OCI-LY3 (cell line): ENCODE measurements at regions not wholly inside any gene's neighbourhood (a gene's known extent, or its start where the extent isn't known, plus 50 kb on each side); places are given as distances from the start of the nearest gene placed in this dataset.

Experiments used
- CTCF ChIP-seq: fragments of 200-600, 300-600 bp; sonication (generic); IDR thresholded peaks from 2 replicates; pipeline ENCODE4 v1.5.1; 2014; ENCODE audit warnings: antibody characterized with exemption, low read length, low read depth
- EZH2phosphoT487 ChIP-seq: fragments of 200-600 bp; shearing (Covaris generic); IDR thresholded peaks from 2 replicates; pipeline ENCODE4 v1.6.1; 2018; ENCODE audit warnings: antibody characterized with exemption, mixed run types, low read depth

GRCh38 chr12:13387101-13387500, 190.6 kb downstream of the EMP1 start:
- TF ChIP-seq CTCF (no peak), EZH2phosphoT487 (no peak)
